H9 (cell line): ENCODE measurements at regions not wholly inside any gene's neighbourhood (a gene's known extent, or its start where the extent isn't known, plus 50 kb on each side); places are given as distances from the start of the nearest gene placed in this dataset.

Experiments used
- DNase-seq: peaks from one replicate; pipeline ENCODE4 v3.0.0-alpha.2; 2017
- H2AFZ ChIP-seq: one replicate; pipeline ENCODE4 v1.6.1; 2013; ENCODE audit warnings: mild to moderate bottlenecking, low read length, control low read depth, moderate library complexity
- H2AK5ac ChIP-seq: 2 replicates; pipeline ENCODE4 v1.6.1; 2013; ENCODE audit warnings: low read length, control low read depth, mixed read lengths; ENCODE audit not compliant: insufficient read length
- H2BK120ac ChIP-seq: one replicate; pipeline ENCODE4 v1.6.1; 2013; ENCODE audit warnings: low read depth, mild to moderate bottlenecking, low read length, control low read depth, inconsistent platforms; ENCODE audit not compliant: poor library complexity, severe bottlenecking
- H2BK12ac ChIP-seq: 2 replicates; pipeline ENCODE4 v1.6.1; 2013; ENCODE audit warnings: low read length, control low read depth, mixed read lengths, low read depth; ENCODE audit not compliant: insufficient read length
- H2BK15ac ChIP-seq: 2 replicates; pipeline ENCODE4 v1.6.1; 2013; ENCODE audit warnings: low read depth, low read length, control low read depth
- H2BK20ac ChIP-seq: one replicate; pipeline ENCODE4 v1.6.1; 2013; ENCODE audit warnings: low read depth, mild to moderate bottlenecking, low read length, control low read depth, inconsistent platforms; ENCODE audit not compliant: poor library complexity, severe bottlenecking
- H2BK5ac ChIP-seq: 2 replicates; pipeline ENCODE4 v1.6.1; 2013; ENCODE audit warnings: low read length, control low read depth, mixed read lengths; ENCODE audit not compliant: insufficient read length
- H3K14ac ChIP-seq: 2 replicates; pipeline ENCODE4 v1.6.1; 2013; ENCODE audit warnings: low read length, control low read depth; ENCODE audit not compliant: insufficient read depth
- H3K18ac ChIP-seq: 2 replicates; pipeline ENCODE4 v1.6.1; 2013; ENCODE audit warnings: low read depth, mild to moderate bottlenecking, mixed read lengths, low read length, control low read depth; ENCODE audit not compliant: insufficient read length
- H3K23ac ChIP-seq: 2 replicates; pipeline ENCODE4 v1.6.1; 2013; ENCODE audit warnings: low read length, control low read depth, mixed read lengths, low read depth; ENCODE audit not compliant: insufficient read length
- H3K23me2 ChIP-seq: 2 replicates; pipeline ENCODE4 v1.6.1; 2013; ENCODE audit warnings: low read depth, mild to moderate bottlenecking, mixed read lengths, low read length, control low read depth; ENCODE audit not compliant: insufficient read length, poor library complexity, severe bottlenecking
- H3K27ac ChIP-seq: 2 replicates; pipeline ENCODE4 v1.5.1; 2013; ENCODE audit warnings: low read length, control low read depth, mixed read lengths, low read depth; ENCODE audit not compliant: insufficient read length
- H3K27me3 ChIP-seq: 2 replicates; pipeline ENCODE4 v1.6.1; 2013; ENCODE audit warnings: low read length, control low read depth, inconsistent platforms; ENCODE audit not compliant: insufficient read depth
- H3K4ac ChIP-seq: 2 replicates; pipeline ENCODE4 v1.6.1; 2013; ENCODE audit warnings: low read depth, mild to moderate bottlenecking, control low read depth, inconsistent platforms, low read length, moderate library complexity
- H3K4me1 ChIP-seq: 2 replicates; pipeline ENCODE4 v1.6.1; 2013; ENCODE audit warnings: low read length, control low read depth, inconsistent platforms; ENCODE audit not compliant: insufficient read depth
- H3K4me2 ChIP-seq: 2 replicates; pipeline ENCODE4 v1.6.1; 2013; ENCODE audit warnings: low read length, control low read depth, mixed read lengths; ENCODE audit not compliant: insufficient read length, insufficient read depth
- H3K56ac ChIP-seq: 2 replicates; pipeline ENCODE4 v1.6.1; 2013; ENCODE audit warnings: low read depth, mild to moderate bottlenecking, mixed read lengths, low read length, control low read depth; ENCODE audit not compliant: insufficient read length
- H3K79me1 ChIP-seq: 2 replicates; pipeline ENCODE4 v1.6.1; 2013; ENCODE audit warnings: low read depth, mild to moderate bottlenecking, moderate library complexity, low read length, control low read depth, inconsistent platforms; ENCODE audit not compliant: insufficient read depth, poor library complexity, severe bottlenecking
- H3K79me2 ChIP-seq: 2 replicates; pipeline ENCODE4 v1.6.1; 2013; ENCODE audit warnings: low read length, control low read depth, inconsistent platforms; ENCODE audit not compliant: insufficient read depth
- H3K9ac ChIP-seq: 2 replicates; pipeline ENCODE4 v1.6.1; 2013; ENCODE audit warnings: low read length, control low read depth, mixed read lengths; ENCODE audit not compliant: insufficient read length; ENCODE audit errors: extremely low read depth
- H3K9me3 ChIP-seq: one replicate; pipeline ENCODE4 v1.6.1; 2013; ENCODE audit warnings: low read depth, low read length, inconsistent platforms; ENCODE audit not compliant: control insufficient read depth
- H3T11ph ChIP-seq: one replicate; pipeline ENCODE4 v1.6.1; 2013; ENCODE audit warnings: mild to moderate bottlenecking, low read length, control low read depth, inconsistent platforms
- H4K20me1 ChIP-seq: one replicate; pipeline ENCODE4 v1.6.1; 2013; ENCODE audit not compliant: control insufficient read depth, insufficient read length, insufficient read depth
- H4K5ac ChIP-seq: 2 replicates; pipeline ENCODE4 v1.6.1; 2013; ENCODE audit warnings: low read depth, mild to moderate bottlenecking, mixed read lengths, low read length, control low read depth; ENCODE audit not compliant: insufficient read length
- H4K8ac ChIP-seq: replicated peaks from 2 replicates; pipeline ENCODE4 v1.6.1; 2013; ENCODE audit warnings: low read length, control low read depth, mixed read lengths, low read depth; ENCODE audit not compliant: insufficient read length
- H4K91ac ChIP-seq: 2 replicates; pipeline ENCODE4 v1.6.1; 2013; ENCODE audit warnings: low read depth, mild to moderate bottlenecking, moderate library complexity, mixed read lengths, low read length, control low read depth; ENCODE audit not compliant: insufficient read length
- H3K27ac Mint-ChIP-seq, 3 experiments: 2 replicates in 2 of 3; 3 replicates in 1 of 3; pipeline ENCODE4 v1.8.0; 2020 to 2021; ENCODE audit warnings: mixed read lengths in 3 of 3, mild to moderate bottlenecking in 1 of 3, moderate library complexity in 1 of 3
- H3K27me3 Mint-ChIP-seq: 2 replicates; pipeline ENCODE4 v1.8.0; 2021; ENCODE audit warnings: low read depth, mild to moderate bottlenecking, moderate library complexity, mixed read lengths
- H3K36me3 Mint-ChIP-seq, 3 experiments: 2 replicates in 2 of 3; 3 replicates in 1 of 3; pipeline ENCODE4 v1.8.0; 2020 to 2021; ENCODE audit warnings: low read depth in 3 of 3, mixed read lengths in 3 of 3; ENCODE audit not compliant: insufficient read depth in 1 of 3
- H3K4me1 Mint-ChIP-seq, 2 experiments: 2 replicates each; pipeline ENCODE4 v1.8.0; 2020; ENCODE audit warnings: mixed read lengths in 2 of 2
- H3K4me3 Mint-ChIP-seq, 2 experiments: 2 replicates in 1 of 2; 3 replicates in 1 of 2; pipeline ENCODE4 v1.8.0; 2020 to 2021; ENCODE audit warnings: mild to moderate bottlenecking in 2 of 2, mixed read lengths in 2 of 2, moderate library complexity in 1 of 2
- H3K9me3 Mint-ChIP-seq, 2 experiments: 2 replicates in 1 of 2; 3 replicates in 1 of 2; pipeline ENCODE4 v1.8.0; 2020; ENCODE audit warnings: mild to moderate bottlenecking in 2 of 2, mixed read lengths in 2 of 2, moderate library complexity in 1 of 2
- CTCF ChIP-seq: fragments of 200-600 bp; sonication (generic); conservative IDR thresholded peaks from 3 replicates; pipeline ENCODE4 v1.8.0; 2021; ENCODE audit warnings: antibody characterized with exemption, mild to moderate bottlenecking
- WGBS: extraction: QIAGEN DNeasy Blood & Tissue Kit; methylation state at CpG from one replicate; pipeline ENCODE4 v1.1.7; 2013; ENCODE audit warnings: missing lambda C conversion rate, low lambda C conversion rate, mixed read lengths; ENCODE audit not compliant: insufficient read length; ENCODE audit errors: extremely low coverage; 5-methylcytosine and 5-hydroxymethylcytosine counted together

- H2AFZ ChIP-seq: no peak overlapping the region
- no peak overlapping the region for H2BK15ac ChIP-seq
These were observed 451.3 kb downstream of the NAF1 start for GRCh38 chr4:162715401-162715800.

More at GRCh38 chr4:162715401-162715800, 451.3 kb downstream of the NAF1 start:
- no peak overlapping the region for H2AK5ac ChIP-seq
- H3T11ph ChIP-seq: no peak overlapping the region
- peaks cover 9 to 23% (median 18%) of the 10 kb centered on the region in 3 experiments for H3K36me3 Mint-ChIP-seq
- H4K91ac ChIP-seq: no peak overlapping the region
- peaks cover 20 to 21% of the 10 kb centered on the region in 2 experiments for H3K4me1 Mint-ChIP-seq
- H2BK20ac ChIP-seq: no peak overlapping the region
- no peak overlapping the region for H3K14ac ChIP-seq
- H3K4me2 ChIP-seq: no peak overlapping the region
- H3K23me2 ChIP-seq: no peaks in the 10 kb centered on the region
- no peak overlapping the region for H3K56ac ChIP-seq
- no peaks in the 10 kb centered on the region for H3K79me2 ChIP-seq
- H2BK120ac ChIP-seq: no peak overlapping the region
- no peaks in the 10 kb centered on the region for H3K4me1 ChIP-seq
- peaks cover 15 to 45% of the 10 kb centered on the region in 2 experiments for H3K9me3 Mint-ChIP-seq
- H3K9ac ChIP-seq: no peak overlapping the region
- no peaks in the 10 kb centered on the region; the same call in none of the 2 replicates for H3K27me3 Mint-ChIP-seq
- H3K4me3 Mint-ChIP-seq: peak overlapping the region in 1 of 2 experiments; percentile 37; a peak in 1 of 5 replicates
- no peak for DNase-seq
- no peak overlapping the region for H4K5ac ChIP-seq
- H4K20me1 ChIP-seq: no peaks in the 10 kb centered on the region
- no peak overlapping the region for H3K27ac ChIP-seq
- no CpG with 5 or more reads among the region's 3 CpGs for WGBS
- no peak overlapping the region for H4K8ac ChIP-seq
- no peaks in the 10 kb centered on the region for H3K27me3 ChIP-seq
- no peak overlapping the region for H3K4ac ChIP-seq
- H3K18ac ChIP-seq: no peak overlapping the region
- H3K27ac Mint-ChIP-seq: peak overlapping the region in 1 of 3 experiments; percentile 18; a peak in 1 of 7 replicates
- H3K9me3 ChIP-seq: no peaks in the 10 kb centered on the region
- H3K23ac ChIP-seq: no peak overlapping the region
- TF ChIP-seq CTCF: no peak
- H2BK5ac ChIP-seq: no peak overlapping the region
- H3K79me1 ChIP-seq: no peaks in the 10 kb centered on the region
- H2BK12ac ChIP-seq: no peak overlapping the region
